NCI-H1048 (cell line): ENCODE measurements at regions not wholly inside any gene's neighbourhood (a gene's known extent, or its start where the extent isn't known, plus 50 kb on each side); places are given as distances from the start of the nearest gene placed in this dataset.
"Not testable (repeated sequence)": the region's sequence is repeated elsewhere in the genome, so short reads cannot be mapped to it uniquely, and the experiment has no call there.

Experiments
- DNase-seq: peaks from one replicate; lab custom pipeline; 2025; lab: John Stamatoyannopoulos, UW

DNA sequence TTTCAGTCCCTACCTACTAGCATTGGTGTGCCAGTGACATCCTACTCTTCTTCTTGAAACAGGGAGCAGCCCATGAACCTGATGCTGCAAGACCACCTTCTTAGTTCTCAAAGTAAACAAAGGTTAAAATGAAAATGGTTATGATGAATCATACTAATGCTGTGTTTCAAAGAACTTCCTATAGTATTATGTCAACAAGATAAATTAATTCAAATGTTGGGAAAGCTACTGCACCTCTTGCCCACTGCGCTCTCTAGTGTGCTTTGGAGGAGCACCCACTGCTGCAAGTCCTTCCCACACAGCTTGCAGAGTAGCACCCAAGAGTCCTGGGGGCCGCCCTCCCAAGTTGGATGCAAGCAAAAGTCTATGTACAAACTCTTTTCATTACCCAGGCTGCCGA lies 81.1 kb downstream of the CD200R1L start:
- DNase-seq = no peak

- DNase-seq = no peak
Observed at GRCh38 chr3:112763258-112763657, 83.4 kb downstream of the CD200R1L start.

DNA sequence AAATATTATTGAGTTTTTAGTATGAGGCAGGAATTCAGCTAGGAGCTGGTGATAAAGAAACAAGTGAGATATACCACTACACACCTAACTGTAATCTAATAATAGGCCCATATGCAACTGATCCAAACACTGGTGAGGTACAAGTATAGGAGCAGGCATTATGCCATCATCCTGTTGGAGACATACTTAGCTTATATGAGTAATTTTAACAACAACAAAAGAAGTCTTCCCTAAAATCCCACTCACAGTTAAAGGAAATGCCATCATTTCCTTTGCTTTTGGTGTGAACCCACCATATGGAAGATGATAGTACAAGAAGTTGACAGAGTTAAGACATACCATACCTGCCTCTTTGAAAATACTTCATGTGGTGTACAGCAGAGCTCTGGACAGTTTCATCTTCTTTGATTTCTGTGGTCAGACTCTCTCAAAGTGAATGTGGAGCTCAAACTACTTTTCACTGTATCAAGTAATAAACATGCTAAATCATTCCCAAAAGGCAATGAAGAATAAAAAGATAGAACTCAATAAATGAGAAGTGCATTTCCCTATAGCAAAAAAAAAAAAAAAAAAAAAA lies 85.5 kb downstream of the CD200R1L start:
- DNase-seq = no peak

DNA sequence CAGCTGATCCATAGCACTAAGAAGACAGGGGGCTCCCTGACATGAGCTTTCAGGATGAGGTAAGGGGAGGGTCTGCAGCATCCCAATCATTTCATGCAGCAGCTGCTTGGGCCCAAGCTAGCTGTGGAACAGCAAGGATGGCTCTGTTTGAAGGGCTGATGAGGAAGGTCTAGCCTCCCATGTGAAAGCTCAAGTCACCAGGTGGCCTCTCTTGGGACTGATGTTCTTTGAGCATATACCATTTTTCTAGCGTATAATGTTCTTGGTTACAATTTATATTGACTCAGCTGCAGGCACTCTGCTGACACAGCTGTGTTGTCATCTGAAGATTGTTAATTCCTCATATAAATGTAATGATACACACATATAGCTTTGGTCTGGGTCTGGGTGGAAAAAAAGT lies 87.0 kb downstream of the CD200R1L start:
- no peak for DNase-seq

DNA sequence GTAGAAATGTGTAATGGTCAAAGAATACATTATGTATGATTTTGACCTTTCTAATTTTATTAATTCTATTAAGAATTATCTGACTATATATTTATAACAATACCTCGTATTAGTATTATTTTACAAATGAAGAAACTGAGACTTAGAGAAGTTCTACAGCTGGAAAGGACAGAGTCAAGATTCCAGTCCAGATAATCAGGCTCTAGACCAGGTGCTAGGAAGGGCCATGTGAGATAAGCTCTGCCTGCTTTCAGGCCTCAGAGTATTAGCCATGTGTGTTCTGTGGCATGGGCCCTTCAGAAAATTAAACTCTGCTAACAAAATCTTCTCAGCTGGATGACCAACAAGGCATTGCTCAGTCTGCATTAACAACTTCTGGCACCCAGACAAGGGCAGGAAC lies 87.5 kb downstream of the CD200R1L start:
- DNase-seq = no peak

GRCh38 chr3:112757197-112757596 lies 89.5 kb downstream of the CD200R1L start:
- no peak for DNase-seq

DNA sequence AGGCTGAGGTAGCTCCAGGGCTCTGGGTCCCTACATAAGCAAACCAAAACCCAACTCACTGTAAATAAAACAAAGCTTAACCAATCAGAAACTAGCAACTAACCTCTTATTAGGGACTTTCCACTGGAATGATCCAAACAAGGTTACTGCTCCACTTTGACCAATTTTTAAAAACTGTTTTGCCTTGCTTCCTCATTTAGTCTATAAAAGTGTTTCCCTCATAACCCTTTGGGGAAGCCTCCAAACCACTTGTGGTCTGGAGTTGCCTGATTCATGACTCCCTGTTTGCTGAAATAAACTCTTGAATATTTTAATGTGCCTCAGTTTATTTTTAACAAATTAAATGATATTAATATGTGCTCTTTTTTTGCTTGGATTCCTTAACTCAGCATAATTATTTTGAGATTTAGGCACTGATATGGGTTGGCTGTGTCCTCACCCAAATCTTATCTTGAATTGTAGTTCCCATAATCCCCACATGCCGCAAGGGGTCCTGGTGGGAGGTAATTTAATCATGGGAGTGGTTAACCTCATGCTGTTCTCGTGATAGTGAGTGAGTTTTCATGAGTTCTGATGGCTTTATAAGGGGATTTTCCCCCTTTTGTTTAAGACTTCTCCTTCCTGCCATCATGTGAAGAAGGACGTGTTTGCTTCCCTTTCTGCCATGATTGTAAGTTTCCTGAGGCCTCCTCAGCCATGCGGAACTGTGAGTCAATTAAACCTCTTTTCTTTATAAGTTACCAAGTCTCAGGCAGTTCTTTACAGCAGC lies 90.6 kb downstream of the CD200R1L start:
- DNase-seq = no peak

GRCh38 chr3:112755046-112755445 lies 91.6 kb downstream of the CD200R1L start:
- DNase-seq = not testable (repeated sequence)

DNA sequence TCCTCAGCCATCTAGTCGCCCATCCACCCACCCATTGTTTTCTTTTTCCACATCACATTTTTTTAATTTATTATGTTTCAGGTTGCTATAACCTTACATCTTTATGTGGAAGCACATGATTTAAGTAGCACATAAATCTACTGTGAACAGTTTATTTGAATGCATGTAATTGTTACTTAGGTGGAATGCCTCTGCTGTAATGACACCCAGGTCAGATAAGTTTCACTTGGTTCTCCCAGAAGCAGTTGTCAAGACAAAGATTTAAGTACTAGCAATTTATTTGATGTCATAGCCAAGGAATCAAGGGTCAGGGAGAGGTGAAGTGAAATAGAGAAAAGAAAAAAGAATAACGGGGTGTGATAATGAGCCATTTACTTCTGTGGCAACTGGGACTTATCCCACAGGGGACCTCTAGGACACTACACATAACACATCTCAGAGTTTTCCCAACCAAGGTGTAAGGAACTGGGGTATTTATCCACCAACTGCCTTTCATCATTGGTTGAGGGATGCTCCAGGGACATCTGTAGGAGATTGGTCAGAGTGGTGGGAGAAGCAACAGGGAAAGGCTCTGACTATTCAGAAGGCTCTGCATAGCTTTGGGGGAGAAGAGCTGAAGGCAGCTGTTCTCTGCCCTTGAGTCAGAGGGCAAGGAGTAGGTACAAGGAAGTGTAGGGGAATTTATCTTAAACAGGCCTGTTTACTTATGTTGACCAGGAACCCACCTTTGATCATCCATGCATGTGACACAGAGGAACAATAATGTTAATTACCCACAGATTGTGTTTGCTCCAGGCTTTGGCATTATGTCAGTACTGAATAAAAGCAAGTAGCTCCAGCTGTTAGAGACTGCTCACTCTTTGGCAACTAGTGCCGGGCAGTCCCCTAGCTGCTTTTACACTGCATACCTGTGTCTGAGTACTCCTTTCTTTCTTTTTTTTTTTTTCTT lies 94.8 kb downstream of the CD200R1L start:
- no peak for DNase-seq

- DNase-seq = no peak
Observed at GRCh38 chr3:112751061-112751460, 95.6 kb downstream of the CD200R1L start.

DNA sequence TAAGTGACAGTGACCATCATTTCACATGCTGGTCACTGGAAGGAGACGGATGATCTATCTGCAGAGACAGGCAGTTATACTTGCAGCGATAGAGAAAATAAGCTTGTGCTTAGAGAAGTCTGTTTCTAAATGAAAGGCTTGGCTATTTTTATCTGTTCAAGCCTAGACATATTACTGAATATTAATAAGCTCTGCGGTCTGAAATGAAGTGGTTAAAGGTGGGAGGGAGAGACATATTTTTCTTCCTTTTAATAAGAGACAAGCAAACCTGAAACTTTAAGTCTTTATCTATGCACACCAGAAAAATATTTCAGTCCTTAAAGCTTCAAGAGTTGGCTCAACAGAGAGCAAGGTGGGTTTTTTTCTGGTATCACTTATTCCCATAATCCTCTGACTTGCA lies 99.0 kb downstream of the CD200R1L start:
- DNase-seq = no peak

- no peak for DNase-seq
Observed at GRCh38 chr3:112746675-112747280, 99.9 kb downstream of the CD200R1L start.

DNA sequence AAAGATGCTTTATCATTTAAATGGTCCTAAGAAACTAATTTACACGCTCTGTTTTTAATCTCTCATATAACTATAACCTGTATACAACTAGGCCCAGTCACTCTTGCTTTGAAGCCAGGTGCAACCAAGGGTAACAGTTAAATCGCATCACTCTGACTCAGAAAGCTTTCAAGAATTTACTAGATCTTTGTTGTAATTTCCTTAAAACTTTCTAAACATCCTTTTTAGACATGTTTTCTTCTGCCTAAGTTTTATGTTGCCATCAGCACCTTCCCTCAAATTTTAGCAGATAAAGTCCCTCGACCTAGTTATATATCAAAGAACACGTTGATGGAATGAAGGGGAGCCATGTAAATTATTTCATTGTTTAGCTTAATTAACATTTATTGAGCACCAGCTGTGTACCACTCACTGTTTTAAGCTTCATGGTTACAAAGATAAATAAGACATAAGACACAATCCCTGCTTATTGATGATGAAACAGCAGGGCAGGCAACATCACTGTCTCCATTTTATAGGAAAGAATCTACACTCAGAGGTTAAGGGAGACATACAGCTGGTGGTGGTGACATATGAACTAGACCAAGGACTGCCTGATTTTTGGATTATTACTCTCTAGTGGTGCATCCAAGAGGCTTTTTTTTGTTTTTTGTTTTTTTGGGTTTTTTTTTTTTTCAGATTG lies 101.0 kb downstream of the CD200R1L start:
- no peak for DNase-seq

DNA sequence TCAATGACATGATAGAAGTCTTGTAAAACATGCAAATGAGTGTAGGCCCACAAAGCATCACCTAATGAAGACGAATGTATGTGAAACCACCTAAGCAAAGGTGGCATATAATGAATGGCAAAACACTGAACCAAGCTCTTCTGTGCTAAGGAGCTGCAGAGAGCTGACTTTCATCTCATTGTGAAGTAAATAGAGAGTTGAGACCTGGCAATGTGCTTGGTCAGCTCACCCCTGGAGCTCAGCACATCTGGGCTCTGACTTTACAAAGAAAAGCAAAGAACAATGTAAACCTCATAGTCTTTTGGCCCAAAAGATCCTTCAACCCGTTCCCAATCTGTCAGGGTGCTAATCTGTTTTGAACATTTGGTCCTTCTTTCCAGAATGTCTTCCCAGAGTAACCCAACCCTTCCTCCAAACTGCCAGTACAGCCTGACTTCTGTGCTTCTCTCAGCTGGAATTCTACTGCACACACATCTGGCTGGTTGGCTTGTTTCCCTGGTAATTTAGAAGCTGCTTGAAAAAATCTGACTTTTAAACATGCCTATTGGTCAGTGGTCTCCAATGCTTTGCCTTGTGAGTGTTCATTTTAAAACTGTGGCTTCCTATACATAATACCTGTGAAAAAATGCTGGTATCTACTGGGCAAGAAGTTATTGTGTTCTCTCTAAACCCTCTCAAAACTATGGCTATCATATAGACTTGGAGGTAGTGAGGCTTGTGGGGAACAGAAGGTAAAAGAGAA lies 101.7 kb downstream of the CD200R1L start:
- DNase-seq = no peak

- DNase-seq = no peak
Observed at GRCh38 chr3:112744106-112744505, 102.6 kb downstream of the CD200R1L start.

DNA sequence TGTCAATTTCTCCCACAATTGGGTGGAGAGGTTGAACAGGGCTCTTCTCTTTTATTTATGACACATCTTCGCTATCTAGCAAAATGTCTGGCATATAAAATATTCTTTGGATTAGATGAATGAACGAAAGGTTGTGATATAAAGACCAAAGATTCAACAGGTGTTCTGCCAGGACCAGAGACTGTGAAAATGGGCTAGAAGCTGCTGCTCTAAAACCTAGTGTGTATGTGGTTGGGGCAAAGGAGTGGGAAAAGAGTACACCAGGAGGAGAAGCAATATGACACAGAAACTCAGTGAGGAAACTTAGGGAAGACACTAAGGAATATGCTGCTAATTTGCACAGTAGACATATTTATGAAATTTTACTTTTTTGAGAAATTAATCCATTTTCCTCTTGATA lies 102.0 kb upstream of the CCDC80 start:
- DNase-seq = no peak

DNA sequence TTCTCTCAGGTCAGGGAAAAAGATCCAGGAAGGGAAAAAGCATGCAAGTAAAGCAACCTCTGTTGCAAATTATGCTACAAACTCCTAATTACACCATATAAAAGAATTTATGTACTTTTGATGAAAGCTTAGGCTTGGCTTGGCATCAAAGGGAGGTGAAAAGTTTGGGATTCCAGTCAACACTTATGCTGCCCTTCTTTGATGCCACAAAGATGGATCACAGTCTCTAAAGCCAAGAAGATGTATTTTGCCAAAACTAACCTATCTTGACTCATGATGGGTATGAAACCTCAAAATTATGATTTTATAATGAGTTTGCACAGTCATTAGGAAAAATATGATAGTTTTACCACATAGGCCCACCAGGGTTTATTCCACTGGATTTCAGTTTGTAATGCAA lies 101.0 kb upstream of the CCDC80 start:
- DNase-seq = no peak

DNA sequence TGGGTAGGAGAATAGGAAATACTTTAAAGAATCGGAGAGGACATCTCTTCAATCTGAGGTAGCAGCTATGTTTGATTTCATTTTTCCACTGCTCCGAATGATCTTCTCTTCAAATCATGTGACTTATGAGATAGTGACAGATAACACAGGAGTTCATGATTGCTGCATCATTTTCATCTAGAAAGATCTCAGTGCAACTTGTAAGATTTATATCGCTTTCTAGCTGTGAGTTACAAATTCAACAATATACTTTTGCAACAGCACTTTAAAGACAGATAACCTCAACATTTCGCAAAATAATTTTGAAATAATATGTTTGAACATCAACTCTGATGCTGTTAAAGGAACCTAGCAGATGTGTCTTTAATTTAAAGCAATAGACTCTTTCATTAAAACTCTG lies 99.9 kb upstream of the CCDC80 start:
- no peak for DNase-seq

- DNase-seq = no peak
Observed at GRCh38 chr3:112739252-112739965, 98.5 kb upstream of the CCDC80 start.

- no peak for DNase-seq
Observed at GRCh38 chr3:112738366-112738765, 97.4 kb upstream of the CCDC80 start.
